GM20000 (cell line): ENCODE measurements at regions not wholly inside any gene's neighbourhood (a gene's known extent, or its start where the extent isn't known, plus 50 kb on each side); places are given as distances from the start of the nearest gene placed in this dataset.
"Not testable (repeated sequence)": the region's sequence is repeated elsewhere in the genome, so short reads cannot be mapped to it uniquely, and the experiment has no call there.

Source experiments
- DNase-seq: peaks from one replicate; pipeline ENCODE4 v3.0.0; 2012; ENCODE audit warnings: low spot score
- CTCF ChIP-seq: IDR thresholded peaks from 2 replicates; pipeline ENCODE4 v1.5.1; 2012; ENCODE audit warnings: mild to moderate bottlenecking, control low read depth; ENCODE audit errors: extremely low read depth, missing control alignments

DNA sequence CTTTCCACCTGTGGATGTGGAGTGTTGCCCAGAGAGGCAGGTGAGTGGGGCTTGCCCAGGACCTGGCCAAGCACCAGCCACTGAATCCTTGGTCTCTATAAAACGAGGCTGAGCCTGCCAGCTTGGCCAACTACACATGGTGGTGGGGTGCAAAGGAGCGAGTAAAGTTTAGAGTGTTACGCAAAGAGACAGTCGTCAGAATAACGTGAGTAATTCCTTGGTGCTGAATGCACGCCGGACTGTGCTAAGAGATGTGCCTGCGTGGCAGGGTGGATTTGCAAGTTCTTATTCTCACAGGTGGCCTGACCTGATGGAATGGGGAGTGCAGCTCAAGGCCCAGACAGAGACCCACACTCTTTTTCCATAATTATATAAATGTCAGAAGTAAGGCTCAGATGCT lies 88.6 kb upstream of the B3GAT1 start:
- no peak for DNase-seq
- TF ChIP-seq CTCF, result no peak

DNA sequence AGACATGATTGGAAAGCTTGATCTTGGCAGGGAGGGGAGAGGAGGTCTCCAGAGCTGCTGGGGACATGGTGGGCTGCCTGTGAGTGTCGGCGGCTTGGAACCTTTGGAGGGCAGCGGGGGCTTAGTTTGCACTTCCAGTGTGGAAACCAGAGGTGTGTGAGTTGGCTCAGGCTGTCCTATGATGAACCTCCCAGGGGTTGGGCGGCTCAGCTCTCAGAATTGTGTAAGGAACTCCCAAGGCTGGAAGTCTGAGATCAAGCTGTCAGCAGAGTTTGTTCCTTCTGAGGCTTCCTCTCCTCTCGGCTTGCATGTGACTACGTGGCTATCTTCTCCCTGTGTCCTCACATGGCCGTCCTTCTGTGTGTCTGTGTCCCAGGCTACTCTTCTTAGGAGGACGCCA lies 87.9 kb upstream of the B3GAT1 start:
- no peak for TF ChIP-seq CTCF
- DNase-seq, result no peak

- no peak for TF ChIP-seq CTCF
- DNase-seq, result no peak
These were observed 86.5 kb upstream of the B3GAT1 start for GRCh38 chr11:134498326-134499139.

DNA sequence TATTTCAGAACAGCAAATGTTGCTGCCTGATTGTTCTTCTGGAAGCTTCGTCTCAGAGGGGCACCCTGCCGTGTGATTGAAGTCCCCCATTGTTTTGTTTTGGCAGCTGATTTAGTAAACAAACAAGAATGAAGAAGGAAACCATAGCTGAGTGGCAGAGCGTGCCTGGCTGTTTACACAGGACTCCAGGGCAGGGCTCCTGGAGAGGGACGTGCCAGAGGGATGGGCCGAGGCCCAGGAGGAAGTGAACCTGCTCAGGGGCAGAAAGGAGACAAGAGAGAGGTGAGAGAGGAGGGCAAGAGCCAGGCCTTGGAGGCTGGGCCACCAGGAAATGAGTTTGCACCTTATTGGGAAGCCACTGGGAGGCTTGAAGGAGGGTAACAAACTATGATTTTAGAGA lies 85.5 kb upstream of the B3GAT1 start:
- TF ChIP-seq CTCF, result no peak
- DNase-seq, result no peak

DNA sequence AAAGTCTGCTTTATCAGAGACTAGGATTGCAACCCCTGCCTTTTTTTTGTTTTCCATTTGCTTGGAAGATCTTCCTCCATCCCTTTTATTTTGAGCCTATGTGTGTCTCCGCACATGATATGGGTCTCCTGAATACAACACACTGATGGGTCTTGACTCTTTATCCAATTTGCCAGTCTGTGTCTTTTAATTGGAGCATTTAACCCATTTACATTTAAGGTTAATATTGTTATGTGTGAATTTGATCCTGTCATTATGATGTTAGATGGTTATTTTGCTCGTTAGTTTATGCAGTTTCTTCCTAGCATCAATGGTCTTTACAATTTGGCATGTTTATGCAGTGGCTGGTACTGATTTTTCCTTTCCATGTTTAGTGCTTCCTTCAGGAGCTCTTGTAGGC lies 84.0 kb upstream of the B3GAT1 start:
- DNase-seq, result not testable (repeated sequence)

- DNase-seq, result not testable (repeated sequence)
These were observed 82.4 kb upstream of the B3GAT1 start for GRCh38 chr11:134494395-134494794.

GRCh38 chr11:134492411-134492810 lies 80.4 kb upstream of the B3GAT1 start:
- not testable (repeated sequence) for DNase-seq

DNA sequence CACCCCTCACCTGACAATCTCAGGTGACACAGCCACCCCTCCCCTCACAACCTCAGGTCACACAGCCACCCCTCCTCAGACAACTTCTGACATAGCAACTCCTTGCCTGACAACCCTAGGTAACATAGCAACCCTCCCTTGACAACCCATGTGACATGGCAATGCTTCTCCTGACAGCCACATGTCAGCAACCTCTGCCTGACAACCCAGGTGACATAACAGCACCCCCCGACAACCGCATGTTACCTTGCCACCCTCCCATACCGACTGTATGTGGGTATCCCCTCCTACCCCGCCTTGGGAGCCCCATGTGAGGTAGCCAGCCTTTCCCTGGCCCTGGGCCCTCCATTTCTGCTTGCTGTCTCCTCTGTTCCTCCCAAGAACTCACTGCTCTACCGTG lies 77.7 kb upstream of the B3GAT1 start:
- no peak for TF ChIP-seq CTCF
- DNase-seq, result no peak

DNA sequence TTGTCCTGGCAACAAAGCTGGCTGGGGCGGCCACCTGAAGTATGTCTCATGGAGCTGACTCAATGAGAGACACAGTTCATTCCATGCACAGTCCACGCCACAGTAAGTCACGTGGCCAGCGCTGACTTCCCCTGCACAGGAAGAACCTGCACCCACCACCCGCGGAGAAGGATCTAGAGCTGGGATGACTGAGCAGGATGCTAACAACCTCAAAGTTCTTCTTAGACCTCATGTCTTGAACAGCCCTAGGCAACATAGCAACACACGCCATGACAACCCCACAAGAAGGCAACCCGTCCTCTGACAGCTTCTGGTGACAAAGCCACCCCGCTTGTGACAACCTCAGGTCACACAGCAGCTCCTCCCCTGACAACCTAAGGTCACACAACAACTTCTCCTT lies 76.9 kb upstream of the B3GAT1 start:
- no peak for DNase-seq
- TF ChIP-seq CTCF, result no peak
